ENCODE measurements at regions not wholly inside any gene's neighbourhood (a gene's known extent, or its start where the extent isn't known, plus 50 kb on each side); places are given as distances from the start of the nearest gene placed in this dataset.

DNA sequence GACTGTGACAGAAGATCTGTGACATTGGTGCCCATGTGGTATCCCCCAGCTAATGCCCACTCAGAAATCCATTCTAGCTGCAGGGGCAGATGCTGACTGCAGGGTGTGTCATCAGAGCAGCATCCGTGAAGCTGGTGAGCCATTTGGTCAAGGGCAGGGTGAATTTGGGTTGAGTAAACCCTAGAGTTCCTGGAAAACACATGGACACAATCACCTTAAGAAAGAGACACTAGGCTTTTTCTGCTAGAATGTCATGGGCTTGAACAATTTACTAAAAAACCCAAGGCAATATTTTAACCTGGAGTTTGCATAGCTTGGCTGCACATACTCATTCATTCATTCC is 100.0 kb downstream of the ADAMTS15 start:
- no peak overlapping the region for H3K27ac ChIP-seq
- no peak overlapping the region for H3K4me3 ChIP-seq
- no peaks in the 10 kb centered on the region for H3K27me3 ChIP-seq
- intact Hi-C loops (cut with DNase I), result no loop called here
- no peaks in the 10 kb centered on the region for H3K4me1 ChIP-seq
- no peaks in the 10 kb centered on the region for H3K9me3 ChIP-seq
- no peak for TF ChIP-seq CTCF (IDR thresholded peaks at IDR 0.05)
- no peaks in the 10 kb centered on the region for H3K36me3 ChIP-seq
- no peak for DNase-seq
- ATAC-seq, result no peak

GRCh38 chr11:130549393-130549999 is 101.1 kb downstream of the ADAMTS15 start:
- H3K9me3 ChIP-seq, result no peaks in the 10 kb centered on the region
- ATAC-seq (no peak), DNase-seq (no peak)
- no peak overlapping the region for H3K4me3 ChIP-seq
- no peaks in the 10 kb centered on the region for H3K36me3 ChIP-seq
- peaks cover 0 to 3% of the 10 kb centered on the region in 2 donors for H3K4me1 ChIP-seq
- no peaks in the 10 kb centered on the region for H3K27me3 ChIP-seq
- no peak overlapping the region for H3K27ac ChIP-seq
- intact Hi-C loops (cut with DNase I), result no loop called here
- no peak for TF ChIP-seq CTCF (IDR thresholded peaks at IDR 0.05)

- no peaks in the 10 kb centered on the region for H3K27me3 ChIP-seq
- DNase-seq (no peak), ATAC-seq (peak; percentile 43)
- no peaks in the 10 kb centered on the region for H3K9me3 ChIP-seq
- no peak overlapping the region for H3K27ac ChIP-seq
- no peaks in the 10 kb centered on the region for H3K36me3 ChIP-seq
- intact Hi-C loops (cut with DNase I), result no loop called here
- TF ChIP-seq CTCF (IDR thresholded peaks at IDR 0.05), result no peak
- H3K4me1 ChIP-seq, result peaks cover 0 to 3% of the 10 kb centered on the region in 2 donors
- no peak overlapping the region for H3K4me3 ChIP-seq
Observed at GRCh38 chr11:130550150-130550549, 101.7 kb downstream of the ADAMTS15 start.

- H3K27me3 ChIP-seq, result no peaks in the 10 kb centered on the region
- no peak overlapping the region for H3K27ac ChIP-seq
- H3K9me3 ChIP-seq, result no peaks in the 10 kb centered on the region
- H3K4me1 ChIP-seq, result peaks cover 0 to 3% of the 10 kb centered on the region in 2 donors
- no peaks in the 10 kb centered on the region for H3K36me3 ChIP-seq
- intact Hi-C loops (cut with DNase I), result no loop called here
- no peak overlapping the region for H3K4me3 ChIP-seq
- ATAC-seq, result no peak
- no peak for DNase-seq
- no peak for TF ChIP-seq CTCF (IDR thresholded peaks at IDR 0.05)
Observed at GRCh38 chr11:130550984-130551383, 102.5 kb downstream of the ADAMTS15 start.

- no peak for TF ChIP-seq CTCF (IDR thresholded peaks at IDR 0.05)
- ATAC-seq (peak; percentile 19), DNase-seq (no peak)
- Histone ChIP-seq H3K4me1 (peaks cover 0 to 3% of the 10 kb centered on the region in 2 donors), H3K27ac (no peak overlapping the region), H3K9me3 (no peaks in the 10 kb centered on the region), H3K36me3 (no peaks in the 10 kb centered on the region), H3K27me3 (no peaks in the 10 kb centered on the region), H3K4me3 (no peak overlapping the region)
- intact Hi-C loops (cut with DNase I), result no loop called here
Observed at GRCh38 chr11:130551388-130551787, 102.9 kb downstream of the ADAMTS15 start.

Measured in left lung (tissue), 4 donors.